Cerebellar cortex (tissue), 1 donor: ENCODE measurements at regions not wholly inside any gene's neighbourhood (a gene's known extent, or its start where the extent isn't known, plus 50 kb on each side); places are given as distances from the start of the nearest gene placed in this dataset.
A peak's percentile ranks its signal among the peaks of the same experiment; 100 is the strongest.

Experiments
- DNase-seq: peaks from one replicate; pipeline ENCODE4 v3.0.0-alpha.2; 2015; ENCODE audit warnings: low spot score

GRCh38 chr3:66165660-66166059, 55.1 kb upstream of the SLC25A26 start:
- DNase-seq: no peak

- no peak for DNase-seq
These were observed 56.6 kb upstream of the SLC25A26 start for GRCh38 chr3:66164155-66164554.

GRCh38 chr3:66163222-66163621, 57.6 kb upstream of the SLC25A26 start:
- no peak for DNase-seq

- no peak for DNase-seq
These were observed 58.0 kb upstream of the SLC25A26 start for GRCh38 chr3:66162766-66163165.

GRCh38 chr3:66158933-66159683, 61.7 kb upstream of the SLC25A26 start:
- DNase-seq: no peak

- no peak for DNase-seq
These were observed 66.3 kb upstream of the SLC25A26 start for GRCh38 chr3:66154444-66154861.

- DNase-seq: peak; percentile 98
These were observed 67.0 kb upstream of the SLC25A26 start for GRCh38 chr3:66153481-66154443.

GRCh38 chr3:66152336-66152735, 68.5 kb upstream of the SLC25A26 start:
- DNase-seq: peak; percentile 64

GRCh38 chr3:66150977-66151376, 69.8 kb upstream of the SLC25A26 start:
- no peak for DNase-seq

GRCh38 chr3:66149269-66149668, 71.5 kb upstream of the SLC25A26 start:
- DNase-seq: no peak

- no peak for DNase-seq
These were observed 75.4 kb upstream of the SLC25A26 start for GRCh38 chr3:66145408-66145733.

GRCh38 chr3:66144568-66145407, 76.0 kb upstream of the SLC25A26 start:
- no peak for DNase-seq

GRCh38 chr3:66142079-66142478, 78.7 kb upstream of the SLC25A26 start:
- no peak for DNase-seq

- peak; percentile 25 for DNase-seq
These were observed 79.9 kb upstream of the SLC25A26 start for GRCh38 chr3:66140743-66141372.

- no peak for DNase-seq
These were observed 80.7 kb upstream of the SLC25A26 start for GRCh38 chr3:66140106-66140505.

GRCh38 chr3:66139415-66139814, 81.4 kb upstream of the SLC25A26 start:
- peak; percentile 54 for DNase-seq

GRCh38 chr3:66138336-66139313, 82.2 kb upstream of the SLC25A26 start:
- DNase-seq: peak; percentile 91

- DNase-seq: no peak
These were observed 84.2 kb upstream of the SLC25A26 start for GRCh38 chr3:66136597-66136996.

- DNase-seq: no peak
These were observed 86.9 kb upstream of the SLC25A26 start for GRCh38 chr3:66133853-66134445.
